Upper lobe of left lung (tissue), 4 donors: ENCODE measurements at regions not wholly inside any gene's neighbourhood (a gene's known extent, or its start where the extent isn't known, plus 50 kb on each side); places are given as distances from the start of the nearest gene placed in this dataset.

Experiments used
- small RNA-seq, 4 donors: library from RNA; depleted of rRNA; stranded (forward); fragments of <200 nt; gene quantifications; one replicate each; pipeline ENCODE3, GENCODE V24; 2016

Small RNA genes in the stretch of these regions (small RNA-seq; reads per million reads assigned to genes)
- gene AL365222.1 (0 reads per million in 4 donors), gene RNU6-261P (0 reads per million in 4 donors), gene RNU6-84P (0 reads per million in 4 donors)
